Endothelial cell of umbilical vein (primary cell): ENCODE measurements at regions not wholly inside any gene's neighbourhood (a gene's known extent, or its start where the extent isn't known, plus 50 kb on each side); places are given as distances from the start of the nearest gene placed in this dataset.

ENCODE experiments used
- BruUV-seq: library from RNA; stranded (reverse); fragments of 400-500 nt; replicated peaks from 2 replicates; lab custom pipeline; 2021; lab: Mats Ljungman, UMichigan
- CTCF ChIA-PET: fragments of 300-600, 350-600 bp; sonication (Branson Sonifier 250); formaldehyde crosslinking; loops from one replicate; lab custom pipeline; 2021; ENCODE audit warnings: antibody characterized with exemption, inconsistent platforms; lab: Charles Lee
- POLR2A ChIA-PET: fragments of 300-600, 350-600 bp; sonication (Branson Sonifier 250); formaldehyde crosslinking; loops from one replicate; lab custom pipeline; 2021; ENCODE audit warnings: antibody characterized with exemption, inconsistent platforms; lab: Charles Lee
- DNase-seq: peaks from one replicate; pipeline ENCODE4 v3.0.0-alpha.2; 2011; ENCODE audit warnings: low read depth, low spot score
- FAIRE-seq: peaks from 2 replicates; lab custom pipeline; 2011; peaks lifted over from hg19 to GRCh38; lab: Jason Lieb, UNC
- H2AFZ ChIP-seq: 2 replicates; pipeline ENCODE4 v1.6.0; 2012; ENCODE audit warnings: low read depth, low read length, control low read depth, inconsistent platforms
- H3K27ac ChIP-seq: 2 replicates; pipeline ENCODE4 v1.5.1; 2011; ENCODE audit warnings: low read depth, mild to moderate bottlenecking, control low read depth, low read length, moderate library complexity; ENCODE audit not compliant: insufficient read depth
- H3K27me3 ChIP-seq, 2 experiments: 2 replicates each; pipeline versions ENCODE4 v1.6.0 to v1.6.1; 2011; ENCODE audit warnings: low read length in 2 of 2, mixed read lengths in 1 of 2; ENCODE audit not compliant: control insufficient read depth in 2 of 2, insufficient read depth in 2 of 2
- H3K36me3 ChIP-seq, 2 experiments: 2 replicates in 1 of 2; 3 replicates in 1 of 2; pipeline ENCODE4 v1.5.1; 2011; ENCODE audit warnings: low read length in 2 of 2, mild to moderate bottlenecking in 1 of 2, moderate library complexity in 1 of 2; ENCODE audit not compliant: control insufficient read depth in 2 of 2, insufficient read depth in 2 of 2; ENCODE audit errors: extremely low read depth in 1 of 2
- H3K4me1 ChIP-seq: 3 replicates; pipeline ENCODE4 v1.5.1; 2011; ENCODE audit warnings: mild to moderate bottlenecking, low read length; ENCODE audit not compliant: control insufficient read depth, insufficient read depth; ENCODE audit errors: extremely low read depth
- H3K4me2 ChIP-seq: 2 replicates; pipeline ENCODE4 v1.6.1; 2011; ENCODE audit warnings: low read length, control low read depth, mixed read lengths; ENCODE audit not compliant: insufficient read depth
- H3K4me3 ChIP-seq, 3 experiments: fragments of 200-600 bp in 1 of 3; sonication (generic), shearing (Covaris generic) in 1 of 3; replicated peaks in 1 of 3; 2 replicates each; pipeline ENCODE4 v1.5.1; 2011 to 2016; ENCODE audit warnings: control low read depth in 3 of 3, low read length in 3 of 3, mild to moderate bottlenecking in 2 of 3, inconsistent platforms in 1 of 3, low read depth in 1 of 3, moderate library complexity in 1 of 3; ENCODE audit not compliant: insufficient read depth in 1 of 3
- H3K79me2 ChIP-seq: 2 replicates; pipeline ENCODE4 v1.6.0; 2012; ENCODE audit warnings: low read length, inconsistent platforms; ENCODE audit not compliant: control insufficient read depth, insufficient read depth
- H3K9ac ChIP-seq: replicated peaks from 2 replicates; pipeline ENCODE3; 2011; ENCODE audit warnings: low read length, control low read depth; ENCODE audit not compliant: insufficient read depth; ENCODE audit errors: extremely low read depth
- H3K9me1 ChIP-seq: replicated peaks from 3 replicates; pipeline ENCODE4 v1.6.0; 2011; ENCODE audit warnings: mild to moderate bottlenecking, low read length; ENCODE audit not compliant: control insufficient read depth, insufficient read depth; ENCODE audit errors: extremely low read depth
- H3K9me3 ChIP-seq: replicated peaks from 2 replicates; pipeline ENCODE4 v1.5.1; 2012; ENCODE audit warnings: low read length, inconsistent platforms; ENCODE audit not compliant: control insufficient read depth, insufficient read depth
- H4K20me1 ChIP-seq: replicated peaks from 2 replicates; pipeline ENCODE3; 2011; ENCODE audit warnings: mild to moderate bottlenecking, low read length; ENCODE audit not compliant: control insufficient read depth, insufficient read depth; ENCODE audit errors: extremely low read depth
- EZH2 ChIP-seq: IDR thresholded peaks from 2 replicates; pipeline ENCODE4 v1.6.1; 2012; ENCODE audit warnings: borderline replicate concordance, low read depth, mild to moderate bottlenecking, moderate library complexity, low read length, inconsistent platforms; ENCODE audit not compliant: severe bottlenecking
- FOS ChIP-seq: IDR thresholded peaks from 2 replicates; pipeline ENCODE4 v1.6.1; 2011; ENCODE audit warnings: mild to moderate bottlenecking, low read length, moderate library complexity, borderline replicate concordance; ENCODE audit not compliant: insufficient read depth
- GATA2 ChIP-seq: IDR thresholded peaks from 2 replicates; pipeline ENCODE4 v1.7.0; 2011; ENCODE audit warnings: low read depth, mild to moderate bottlenecking, moderate library complexity, mixed read lengths, low read length; ENCODE audit not compliant: insufficient read length, insufficient read depth
- JUN ChIP-seq: IDR thresholded peaks from 2 replicates; pipeline ENCODE4 v1.6.1; 2011; ENCODE audit warnings: borderline replicate concordance, low read depth; ENCODE audit not compliant: insufficient read length, insufficient read depth
- MYC ChIP-seq: IDR thresholded peaks from one replicate; pipeline ENCODE4 v1.6.1; 2011; ENCODE audit warnings: mild to moderate bottlenecking, low read depth, low read length
- POLR2A ChIP-seq: IDR thresholded peaks from 2 replicates; pipeline ENCODE4 v1.6.1; 2012; ENCODE audit warnings: low read depth, mild to moderate bottlenecking, control low read depth, low read length
- POLR2AphosphoS5 ChIP-seq: IDR thresholded peaks from 2 replicates; pipeline ENCODE4 v1.6.1; 2012; ENCODE audit warnings: low read depth, mild to moderate bottlenecking, control low read depth, low read length, moderate library complexity; ENCODE audit not compliant: insufficient read depth
- dilution Hi-C: fragments of 300-500 bp; cut with MboI; formaldehyde crosslinking; loops from one replicate; pipeline ENCODE4 v1.15.0; 2019; ENCODE audit warnings: low sequenced_read_pairs; ENCODE audit not compliant: extremely low pct_ligation_motif_present
- intact Hi-C: fragments of 100-400 bp; cut with micrococcal nuclease; formaldehyde crosslinking; loops from one replicate; pipeline ENCODE4 v1.10.0; 2022
- TF ChIP-seq, protein P1 (sequence below), 2 donors: IDR thresholded peaks; 1 replicate in 1 of 2; 2 replicates in 1 of 2; pipeline ENCODE4 v1.5.1; 2011; ENCODE audit warnings: low read length in 2 of 2, mild to moderate bottlenecking in 2 of 2, moderate library complexity in 2 of 2, control low read depth in 1 of 2, inconsistent platforms in 1 of 2, low read depth in 1 of 2; ENCODE audit not compliant: insufficient read depth in 1 of 2; ENCODE audit errors: extremely low read depth in 1 of 2
- TF ChIP-seq, protein P2 (sequence below): IDR thresholded peaks from 2 replicates; pipeline ENCODE4 v1.6.1; 2011; ENCODE audit not compliant: insufficient read depth, insufficient read length

DNA sequence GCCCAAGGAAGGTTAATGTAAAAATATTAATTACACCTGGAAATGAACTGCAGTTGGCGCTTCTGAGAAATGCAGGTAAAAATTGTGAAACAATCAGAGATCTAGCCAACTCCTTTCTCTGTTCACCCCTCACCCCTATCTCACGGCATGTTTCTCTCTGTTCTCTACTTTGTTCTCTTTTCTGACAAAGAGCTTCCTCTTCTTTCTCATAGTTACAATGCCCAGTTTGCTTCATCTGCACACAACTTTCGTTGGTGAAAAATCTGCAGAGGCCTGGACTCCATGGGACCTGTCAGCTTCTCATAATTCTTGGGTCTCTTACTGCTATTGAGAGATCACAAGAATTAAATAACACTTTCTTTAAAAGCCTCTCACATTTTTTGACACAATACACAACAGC lies 212.9 kb upstream of the LRRN1 start:
- Histone ChIP-seq H3K79me2 (no peaks in the 10 kb centered on the region), H3K4me2 (no peak overlapping the region), H3K9me1 (no peaks in the 10 kb centered on the region), H3K4me3 (no peak overlapping the region), H3K27me3 (no peaks in the 10 kb centered on the region), H3K36me3 (no peaks in the 10 kb centered on the region), H3K9ac (no peak overlapping the region), H2AFZ (no peak overlapping the region), H3K9me3 (peaks cover 2% of the 10 kb centered on the region), H3K4me1 (no peaks in the 10 kb centered on the region), H4K20me1 (no peaks in the 10 kb centered on the region), H3K27ac (no peak overlapping the region)
- DNase-seq (no peak), FAIRE-seq (no peak)
- TF ChIP-seq MYC (no peak), GATA2 (no peak), POLR2AphosphoS5 (no peak), FOS (no peak), EZH2 (no peak), JUN (no peak), POLR2A (no peak)
- TF ChIP-seq, protein P1, sequence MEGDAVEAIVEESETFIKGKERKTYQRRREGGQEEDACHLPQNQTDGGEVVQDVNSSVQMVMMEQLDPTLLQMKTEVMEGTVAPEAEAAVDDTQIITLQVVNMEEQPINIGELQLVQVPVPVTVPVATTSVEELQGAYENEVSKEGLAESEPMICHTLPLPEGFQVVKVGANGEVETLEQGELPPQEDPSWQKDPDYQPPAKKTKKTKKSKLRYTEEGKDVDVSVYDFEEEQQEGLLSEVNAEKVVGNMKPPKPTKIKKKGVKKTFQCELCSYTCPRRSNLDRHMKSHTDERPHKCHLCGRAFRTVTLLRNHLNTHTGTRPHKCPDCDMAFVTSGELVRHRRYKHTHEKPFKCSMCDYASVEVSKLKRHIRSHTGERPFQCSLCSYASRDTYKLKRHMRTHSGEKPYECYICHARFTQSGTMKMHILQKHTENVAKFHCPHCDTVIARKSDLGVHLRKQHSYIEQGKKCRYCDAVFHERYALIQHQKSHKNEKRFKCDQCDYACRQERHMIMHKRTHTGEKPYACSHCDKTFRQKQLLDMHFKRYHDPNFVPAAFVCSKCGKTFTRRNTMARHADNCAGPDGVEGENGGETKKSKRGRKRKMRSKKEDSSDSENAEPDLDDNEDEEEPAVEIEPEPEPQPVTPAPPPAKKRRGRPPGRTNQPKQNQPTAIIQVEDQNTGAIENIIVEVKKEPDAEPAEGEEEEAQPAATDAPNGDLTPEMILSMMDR (IDR thresholded peaks at IDR 0.05; ENCODE audit: extremely low read depth in 1 of 2, insufficient read depth in 1 of 2, low read depth in 1 of 2, low read length in 2 of 2), result no peak
- TF ChIP-seq, protein P2, sequence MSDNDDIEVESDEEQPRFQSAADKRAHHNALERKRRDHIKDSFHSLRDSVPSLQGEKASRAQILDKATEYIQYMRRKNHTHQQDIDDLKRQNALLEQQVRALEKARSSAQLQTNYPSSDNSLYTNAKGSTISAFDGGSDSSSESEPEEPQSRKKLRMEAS, result no peak
- no TSS peak for BruUV-seq
- intact Hi-C loops (no loop called here), dilution Hi-C loops (no loop called here)
- CTCF ChIA-PET, result no interaction called here
- POLR2A ChIA-PET, result no interaction called here
